ENCODE measurements at regions not wholly inside any gene's neighbourhood (a gene's known extent, or its start where the extent isn't known, plus 50 kb on each side); places are given as distances from the start of the nearest gene placed in this dataset.

DNA sequence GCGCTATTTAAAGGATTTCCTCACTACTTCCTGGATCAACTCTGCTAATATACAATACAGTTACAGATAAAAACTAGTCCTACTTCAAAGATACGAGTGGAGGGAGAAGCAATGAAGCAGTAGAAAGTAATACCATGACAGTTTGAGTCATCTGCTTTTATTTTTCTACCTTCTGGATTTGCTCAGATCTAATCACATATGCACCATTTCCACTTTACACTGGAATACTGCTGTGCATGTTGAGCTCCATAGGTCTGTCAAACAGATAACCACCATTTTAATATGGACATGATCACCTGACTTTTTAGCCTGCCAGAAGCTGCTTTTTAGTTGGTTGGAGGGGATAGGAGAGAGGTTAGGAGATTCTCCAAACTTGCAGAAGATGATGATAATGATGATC is 92.5 kb downstream of the MMUT start:
- no peak overlapping the region for H3K4me3 ChIP-seq (ENCODE audit: low read depth, low read length)
- no peak for DNase-seq (ENCODE audit: low read depth)
- TF ChIP-seq, protein P1, sequence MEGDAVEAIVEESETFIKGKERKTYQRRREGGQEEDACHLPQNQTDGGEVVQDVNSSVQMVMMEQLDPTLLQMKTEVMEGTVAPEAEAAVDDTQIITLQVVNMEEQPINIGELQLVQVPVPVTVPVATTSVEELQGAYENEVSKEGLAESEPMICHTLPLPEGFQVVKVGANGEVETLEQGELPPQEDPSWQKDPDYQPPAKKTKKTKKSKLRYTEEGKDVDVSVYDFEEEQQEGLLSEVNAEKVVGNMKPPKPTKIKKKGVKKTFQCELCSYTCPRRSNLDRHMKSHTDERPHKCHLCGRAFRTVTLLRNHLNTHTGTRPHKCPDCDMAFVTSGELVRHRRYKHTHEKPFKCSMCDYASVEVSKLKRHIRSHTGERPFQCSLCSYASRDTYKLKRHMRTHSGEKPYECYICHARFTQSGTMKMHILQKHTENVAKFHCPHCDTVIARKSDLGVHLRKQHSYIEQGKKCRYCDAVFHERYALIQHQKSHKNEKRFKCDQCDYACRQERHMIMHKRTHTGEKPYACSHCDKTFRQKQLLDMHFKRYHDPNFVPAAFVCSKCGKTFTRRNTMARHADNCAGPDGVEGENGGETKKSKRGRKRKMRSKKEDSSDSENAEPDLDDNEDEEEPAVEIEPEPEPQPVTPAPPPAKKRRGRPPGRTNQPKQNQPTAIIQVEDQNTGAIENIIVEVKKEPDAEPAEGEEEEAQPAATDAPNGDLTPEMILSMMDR (conservative IDR thresholded peaks at IDR 0.05; ENCODE audit: low read depth, low read length) = no peak

DNA sequence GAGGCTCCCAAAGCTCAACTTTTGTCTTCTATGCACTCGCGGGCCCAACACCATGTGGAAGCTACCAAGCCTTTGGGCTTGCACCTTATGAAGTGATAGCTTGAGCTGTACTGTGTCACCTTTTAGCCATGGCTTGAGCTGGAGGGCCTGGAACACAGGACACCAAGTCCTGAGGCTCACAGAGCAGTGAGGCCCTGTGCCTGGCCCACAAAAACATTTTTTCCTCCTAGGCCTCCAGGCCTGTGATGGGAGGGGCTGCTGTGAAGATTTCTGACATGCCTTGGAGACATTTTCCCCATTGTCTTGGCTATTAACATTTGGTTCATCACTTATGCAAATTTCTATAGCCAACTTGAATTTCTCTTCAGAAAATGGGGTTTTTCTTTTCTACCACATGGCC is 96.5 kb downstream of the MMUT start:
- TF ChIP-seq, protein P1 (conservative IDR thresholded peaks at IDR 0.05; ENCODE audit: low read depth, low read length) = no peak
- DNase-seq (ENCODE audit: low read depth) = no peak
- no peak overlapping the region for H3K4me3 ChIP-seq (ENCODE audit: low read depth, low read length)

DNA sequence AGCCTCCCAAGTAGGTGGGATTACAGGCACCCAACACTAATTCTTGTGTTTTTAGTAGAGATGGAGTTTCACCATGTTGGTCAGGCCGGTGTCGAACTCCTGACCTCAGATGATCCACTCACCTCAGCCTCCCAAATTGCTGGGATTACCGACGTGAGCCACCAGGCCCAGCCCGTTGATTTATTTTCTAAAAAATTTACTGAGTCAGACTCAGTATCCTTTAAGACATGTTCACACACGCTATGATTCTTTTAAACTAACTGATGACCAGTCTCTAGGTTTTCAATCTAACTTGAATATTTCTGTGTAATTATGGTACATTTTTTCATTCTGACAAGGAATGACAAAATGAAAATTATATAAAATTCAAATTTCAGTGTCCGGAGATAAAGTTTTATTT is 114.5 kb downstream of the MMUT start:
- no peak for DNase-seq (ENCODE audit: low read depth)

DNA sequence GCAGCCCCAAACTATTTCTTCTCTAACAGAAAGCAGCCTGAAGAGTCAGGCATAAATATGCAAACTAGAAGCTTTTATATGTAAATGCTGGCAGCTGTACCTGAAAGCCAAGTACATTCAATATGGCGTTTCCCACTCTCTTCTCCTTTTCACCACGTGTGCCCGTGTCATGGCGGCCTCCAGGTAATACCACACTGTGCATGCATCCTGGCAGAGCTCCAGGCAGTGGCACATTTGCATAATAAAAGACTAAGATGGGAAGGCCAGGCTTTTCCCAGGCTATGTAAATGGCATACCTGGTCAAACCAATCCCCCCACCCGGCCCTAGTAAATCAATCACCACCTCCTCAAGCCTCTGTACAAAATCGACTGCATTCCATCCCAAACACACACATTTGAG is 120.6 kb downstream of the MMUT start:
- DNase-seq (ENCODE audit: low read depth) = no peak
- TF ChIP-seq, protein P1 (conservative IDR thresholded peaks at IDR 0.05; ENCODE audit: low read depth, low read length) = no peak
- no peak overlapping the region for H3K4me3 ChIP-seq (ENCODE audit: low read depth, low read length)

More for the DNA sequence above, 114.5 kb downstream of the MMUT start:
- H3K4me3 ChIP-seq (ENCODE audit: low read depth, low read length) = no peak overlapping the region
- TF ChIP-seq, protein P1 (conservative IDR thresholded peaks at IDR 0.05; ENCODE audit: low read depth, low read length) = no peak

DNA sequence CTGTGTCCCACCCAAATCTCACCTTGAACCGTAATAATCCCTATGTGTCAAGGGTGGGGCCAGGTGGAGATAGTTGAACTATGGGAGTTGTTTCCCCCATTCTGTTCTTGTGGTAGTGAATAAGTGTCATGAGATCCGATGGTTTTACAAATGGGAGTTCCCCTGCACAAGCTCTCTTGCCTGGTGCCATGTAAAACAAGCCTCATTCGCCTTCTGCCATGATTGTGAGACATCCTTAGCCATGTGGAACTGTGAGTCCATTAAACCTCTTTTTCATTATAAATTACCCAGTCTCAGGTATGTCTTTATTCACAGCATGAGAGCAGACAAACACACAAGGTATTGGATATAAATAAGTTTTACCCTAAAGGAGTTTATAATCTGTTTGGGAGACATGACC is 121.2 kb downstream of the MMUT start:
- TF ChIP-seq, protein P1 (conservative IDR thresholded peaks at IDR 0.05; ENCODE audit: low read depth, low read length) = no peak
- H3K4me3 ChIP-seq (ENCODE audit: low read depth, low read length) = no peak overlapping the region
- no peak for DNase-seq (ENCODE audit: low read depth)

DNA sequence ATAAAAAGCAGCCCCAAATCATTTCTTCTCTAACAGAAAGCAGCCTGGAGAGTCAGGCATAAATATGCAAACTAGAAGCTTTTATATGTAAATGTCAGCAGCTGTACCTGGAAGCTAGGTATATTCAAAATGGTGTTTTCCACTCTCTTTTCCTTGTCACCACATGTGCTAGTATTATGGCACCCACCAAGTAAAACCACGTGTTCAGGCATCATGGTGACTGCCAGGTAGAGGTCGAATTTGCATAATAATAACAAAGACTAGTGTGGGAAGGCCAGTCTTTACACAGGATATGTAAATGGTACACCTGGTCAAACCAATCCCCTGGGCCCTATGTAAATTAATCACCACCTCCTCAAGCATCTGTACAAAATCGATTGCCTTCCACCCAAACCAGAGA is 124.0 kb downstream of the MMUT start:
- no peak overlapping the region for H3K4me3 ChIP-seq (ENCODE audit: low read depth, low read length)
- TF ChIP-seq, protein P1 (conservative IDR thresholded peaks at IDR 0.05; ENCODE audit: low read depth, low read length) = no peak
- DNase-seq (ENCODE audit: low read depth) = no peak

DNA sequence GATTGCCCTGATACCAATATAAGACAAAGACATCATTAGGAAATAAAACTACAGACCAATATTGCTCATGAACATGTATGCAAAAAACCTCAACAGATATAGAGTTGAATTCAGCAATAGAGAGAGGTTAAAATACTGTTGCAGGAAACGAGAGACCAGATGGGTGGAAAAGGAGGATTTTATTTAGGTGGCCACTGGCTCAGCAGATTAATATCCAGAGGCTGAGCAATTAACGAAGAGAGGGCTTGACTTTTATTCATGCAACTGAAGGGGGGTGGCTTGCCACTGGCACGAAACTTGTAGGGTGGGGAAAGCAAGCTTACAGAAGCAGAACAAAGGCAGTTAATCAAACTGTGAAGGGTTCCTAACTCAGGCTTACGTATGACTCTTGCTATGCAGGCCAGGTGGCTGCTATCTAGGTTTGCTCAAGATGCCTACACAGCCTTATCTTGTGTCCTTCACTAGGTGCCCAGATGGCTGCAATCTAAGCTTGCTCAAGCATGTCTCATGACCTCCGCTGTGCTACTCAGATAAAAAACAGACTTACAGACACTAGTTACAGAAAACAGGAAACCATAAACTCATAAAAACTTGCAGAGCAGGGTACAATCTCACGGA is 126.4 kb downstream of the MMUT start:
- TF ChIP-seq, protein P1 (conservative IDR thresholded peaks at IDR 0.05; ENCODE audit: low read depth, low read length) = no peak
- no peak overlapping the region for H3K4me3 ChIP-seq (ENCODE audit: low read depth, low read length)
- peak; percentile 63 for DNase-seq (ENCODE audit: low read depth)
